ENCODE measurements at regions not wholly inside any gene's neighbourhood (a gene's known extent, or its start where the extent isn't known, plus 50 kb on each side); places are given as distances from the start of the nearest gene placed in this dataset.

DNA sequence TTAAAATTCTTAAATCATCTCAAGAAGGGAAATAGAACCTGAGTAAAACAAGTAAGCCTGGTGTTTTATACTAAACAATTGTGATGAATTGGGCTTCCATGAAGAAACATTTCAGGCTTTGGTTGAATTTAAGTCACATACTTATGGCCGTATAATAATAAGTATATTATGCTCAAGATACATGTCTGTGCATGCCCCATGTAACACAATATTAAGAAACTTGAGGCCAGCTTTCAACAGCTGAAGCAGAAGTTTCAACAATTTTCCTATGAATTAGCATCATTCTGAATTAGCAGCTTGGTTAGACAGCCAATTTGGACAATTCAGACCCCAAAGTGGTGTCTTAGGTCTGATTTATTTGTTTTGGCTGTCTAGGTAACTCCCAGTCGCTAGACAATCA lies 243.7 kb downstream of the MYLK4 start:
- TF ChIP-seq, protein P1, sequence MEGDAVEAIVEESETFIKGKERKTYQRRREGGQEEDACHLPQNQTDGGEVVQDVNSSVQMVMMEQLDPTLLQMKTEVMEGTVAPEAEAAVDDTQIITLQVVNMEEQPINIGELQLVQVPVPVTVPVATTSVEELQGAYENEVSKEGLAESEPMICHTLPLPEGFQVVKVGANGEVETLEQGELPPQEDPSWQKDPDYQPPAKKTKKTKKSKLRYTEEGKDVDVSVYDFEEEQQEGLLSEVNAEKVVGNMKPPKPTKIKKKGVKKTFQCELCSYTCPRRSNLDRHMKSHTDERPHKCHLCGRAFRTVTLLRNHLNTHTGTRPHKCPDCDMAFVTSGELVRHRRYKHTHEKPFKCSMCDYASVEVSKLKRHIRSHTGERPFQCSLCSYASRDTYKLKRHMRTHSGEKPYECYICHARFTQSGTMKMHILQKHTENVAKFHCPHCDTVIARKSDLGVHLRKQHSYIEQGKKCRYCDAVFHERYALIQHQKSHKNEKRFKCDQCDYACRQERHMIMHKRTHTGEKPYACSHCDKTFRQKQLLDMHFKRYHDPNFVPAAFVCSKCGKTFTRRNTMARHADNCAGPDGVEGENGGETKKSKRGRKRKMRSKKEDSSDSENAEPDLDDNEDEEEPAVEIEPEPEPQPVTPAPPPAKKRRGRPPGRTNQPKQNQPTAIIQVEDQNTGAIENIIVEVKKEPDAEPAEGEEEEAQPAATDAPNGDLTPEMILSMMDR (IDR thresholded peaks at IDR 0.05; ENCODE audit: poor library complexity): no peak
- TF ChIP-seq EZH2phosphoT487 (IDR thresholded peaks at IDR 0.05; ENCODE audit: low read depth, severe bottlenecking, unreplicated experiment) (no peak), EZH2 (IDR thresholded peaks at IDR 0.05; ENCODE audit: borderline replicate concordance) (no peak)
- Histone ChIP-seq H2AFZ (no peak overlapping the region), H3K9me3 (ENCODE audit: low read depth) (no peaks in the 10 kb centered on the region), H3K79me2 (no peaks in the 10 kb centered on the region), H3K4me3 (no peak overlapping the region), H4K20me1 (ENCODE audit: insufficient read depth, poor library complexity, severe bottlenecking) (no peaks in the 10 kb centered on the region), H3K27me3 (no peaks in the 10 kb centered on the region), H3K36me3 (replicated peaks; ENCODE audit: insufficient read depth, low read depth) (no peaks in the 10 kb centered on the region), H3K4me1 (ENCODE audit: insufficient read depth) (no peaks in the 10 kb centered on the region), H3K9me2 (replicated peaks; ENCODE audit: insufficient read depth) (no peaks in the 10 kb centered on the region), H3K4me2 (no peak overlapping the region), H3K27ac (no peak overlapping the region)
- 93% methylated on average over 2 of the region's 2 CpGs for WGBS (ENCODE audit: low lambda C conversion rate, missing lambda C conversion rate)
- no peak for DNase-seq (ENCODE audit: low spot score)

DNA sequence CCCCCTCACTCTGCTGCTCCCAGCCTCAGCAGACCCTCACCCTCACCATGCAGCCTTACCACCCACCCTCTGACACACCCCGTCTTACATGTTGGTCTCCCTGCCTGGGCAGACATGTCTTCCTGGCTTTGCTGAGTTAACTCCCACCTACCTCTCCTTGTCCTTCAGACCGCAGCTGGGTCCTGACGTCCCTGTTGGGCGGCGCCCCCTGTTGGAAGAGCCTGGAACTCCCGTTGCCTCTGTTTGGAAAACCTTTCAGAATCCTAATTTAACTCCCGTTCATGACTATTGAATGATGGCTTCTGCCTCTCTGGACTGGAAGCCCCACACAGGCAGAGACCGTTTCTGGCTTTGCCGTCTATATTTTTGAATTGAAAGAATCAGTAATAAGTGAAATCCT lies 245.1 kb downstream of the MYLK4 start:
- H3K36me3 ChIP-seq (replicated peaks; ENCODE audit: insufficient read depth, low read depth): no peaks in the 10 kb centered on the region
- no peak overlapping the region for H3K4me2 ChIP-seq
- H3K27me3 ChIP-seq: no peaks in the 10 kb centered on the region
- WGBS (ENCODE audit: low lambda C conversion rate, missing lambda C conversion rate): 52% methylated on average over 9 of the region's 9 CpGs
- H2AFZ ChIP-seq: no peak overlapping the region
- no peaks in the 10 kb centered on the region for H3K9me3 ChIP-seq (ENCODE audit: low read depth)
- no peaks in the 10 kb centered on the region for H3K9me2 ChIP-seq (replicated peaks; ENCODE audit: insufficient read depth)
- H3K4me3 ChIP-seq: no peak overlapping the region
- H3K4me1 ChIP-seq (ENCODE audit: insufficient read depth): no peaks in the 10 kb centered on the region
- no peak for TF ChIP-seq EZH2phosphoT487 (IDR thresholded peaks at IDR 0.05; ENCODE audit: low read depth, severe bottlenecking, unreplicated experiment)
- TF ChIP-seq EZH2 (IDR thresholded peaks at IDR 0.05; ENCODE audit: borderline replicate concordance): no peak
- TF ChIP-seq, protein P1 (IDR thresholded peaks at IDR 0.05; ENCODE audit: poor library complexity): peak; percentile 26
- no peaks in the 10 kb centered on the region for H3K79me2 ChIP-seq
- H3K27ac ChIP-seq: no peak overlapping the region
- no peak for DNase-seq (ENCODE audit: low spot score)
- H4K20me1 ChIP-seq (ENCODE audit: insufficient read depth, poor library complexity, severe bottlenecking): no peaks in the 10 kb centered on the region

- no peaks in the 10 kb centered on the region for H4K20me1 ChIP-seq (ENCODE audit: insufficient read depth, poor library complexity, severe bottlenecking)
- H3K9me2 ChIP-seq (replicated peaks; ENCODE audit: insufficient read depth): no peaks in the 10 kb centered on the region
- no peaks in the 10 kb centered on the region for H3K27me3 ChIP-seq
- WGBS (ENCODE audit: low lambda C conversion rate, missing lambda C conversion rate): 100% methylated on average over 1 of the region's 1 CpG
- no peak overlapping the region for H2AFZ ChIP-seq
- DNase-seq (ENCODE audit: low spot score): no peak
- H3K4me3 ChIP-seq: no peak overlapping the region
- no peak overlapping the region for H3K27ac ChIP-seq
- H3K79me2 ChIP-seq: no peaks in the 10 kb centered on the region
- H3K4me1 ChIP-seq (ENCODE audit: insufficient read depth): no peaks in the 10 kb centered on the region
- TF ChIP-seq EZH2phosphoT487 (IDR thresholded peaks at IDR 0.05; ENCODE audit: low read depth, severe bottlenecking, unreplicated experiment) (no peak), EZH2 (IDR thresholded peaks at IDR 0.05; ENCODE audit: borderline replicate concordance) (no peak)
- TF ChIP-seq, protein P1 (IDR thresholded peaks at IDR 0.05; ENCODE audit: poor library complexity): no peak
- H3K36me3 ChIP-seq (replicated peaks; ENCODE audit: insufficient read depth, low read depth): no peaks in the 10 kb centered on the region
- no peak overlapping the region for H3K4me2 ChIP-seq
- H3K9me3 ChIP-seq (ENCODE audit: low read depth): no peaks in the 10 kb centered on the region
Observed at GRCh38 chr6:2504495-2505064, 246.1 kb downstream of the MYLK4 start.

All from hepatocyte (in vitro differentiated cells).